HEK293T (cell line): ENCODE measurements at regions not wholly inside any gene's neighbourhood (a gene's known extent, or its start where the extent isn't known, plus 50 kb on each side); places are given as distances from the start of the nearest gene placed in this dataset.

ENCODE experiments used
- CTCF ChIA-PET: fragments of 350-600 bp; formaldehyde crosslinking; extraction: SDS; loops from one replicate; lab custom pipeline; 2021; ENCODE audit warnings: antibody characterized with exemption, inconsistent platforms; lab: Yijun Ruan, JAX
- POLR2A ChIA-PET: fragments of 350-600 bp; formaldehyde crosslinking; extraction: SDS; loops from one replicate; lab custom pipeline; 2020; ENCODE audit warnings: antibody characterized with exemption, inconsistent platforms; lab: Yijun Ruan, JAX
- DNase-seq: peaks from one replicate; pipeline ENCODE4 v3.0.0; 2012; ENCODE audit warnings: mixed read lengths; ENCODE audit errors: extremely low spot score
- ARNT ChIP-seq: fragments of 450-650 bp; IDR thresholded peaks from 2 replicates; pipeline ENCODE4 v1.6.1; 2017; ENCODE audit warnings: mild to moderate bottlenecking
- BHLHE40 ChIP-seq: fragments of 450-650 bp; IDR thresholded peaks from 2 replicates; pipeline ENCODE4 v1.6.1; 2016; ENCODE audit warnings: mild to moderate bottlenecking, moderate library complexity, borderline replicate concordance
- CTBP1 ChIP-seq: fragments of 450-650 bp; IDR thresholded peaks from 2 replicates; pipeline ENCODE4 v1.6.1; 2016; ENCODE audit warnings: borderline replicate concordance
- ELF4 ChIP-seq: fragments of 450-650 bp; IDR thresholded peaks from 2 replicates; pipeline ENCODE4 v1.6.1; 2017; ENCODE audit warnings: antibody characterized with exemption
- FOXA1 ChIP-seq: fragments of 450-650 bp; IDR thresholded peaks from 2 replicates; pipeline ENCODE4 v1.6.1; 2016; ENCODE audit warnings: mild to moderate bottlenecking
- FOXK2 ChIP-seq: fragments of 450-650 bp; IDR thresholded peaks from 2 replicates; pipeline ENCODE4 v1.6.1; 2016; ENCODE audit warnings: mild to moderate bottlenecking
- FOXM1 ChIP-seq: fragments of 450-650 bp; IDR thresholded peaks from 2 replicates; pipeline ENCODE4 v1.6.1; 2017; ENCODE audit warnings: mild to moderate bottlenecking, borderline replicate concordance
- HDGF ChIP-seq: fragments of 450-650 bp; IDR thresholded peaks from 2 replicates; pipeline ENCODE4 v1.6.1; 2017; ENCODE audit warnings: antibody characterized with exemption, borderline replicate concordance
- L3MBTL2 ChIP-seq: fragments of 450-650 bp; conservative IDR thresholded peaks from 2 replicates; pipeline ENCODE4 v1.6.1; 2016; ENCODE audit warnings: mild to moderate bottlenecking
- LEF1 ChIP-seq: fragments of 450-650 bp; IDR thresholded peaks from 2 replicates; pipeline ENCODE4 v1.6.1; 2017; ENCODE audit warnings: mild to moderate bottlenecking, borderline replicate concordance
- NFRKB ChIP-seq: fragments of 450-650 bp; IDR thresholded peaks from 2 replicates; pipeline ENCODE4 v1.6.1; 2016; ENCODE audit warnings: mild to moderate bottlenecking, moderate library complexity
- SP1 ChIP-seq: fragments of 450-650 bp; IDR thresholded peaks from 2 replicates; pipeline ENCODE4 v1.6.1; 2017
- SUZ12 ChIP-seq: fragments of 450-650 bp; IDR thresholded peaks from 2 replicates; pipeline ENCODE4 v1.6.1; 2016; ENCODE audit warnings: mild to moderate bottlenecking
- TARDBP ChIP-seq: fragments of 450-650 bp; IDR thresholded peaks from 2 replicates; pipeline ENCODE4 v1.6.1; 2016
- ZNF384 ChIP-seq: fragments of 450-650 bp; IDR thresholded peaks from 2 replicates; pipeline ENCODE4 v1.6.1; 2016
- TF ChIP-seq, protein P1 (sequence below): fragments of 450-650 bp; IDR thresholded peaks from 2 replicates; pipeline ENCODE4 v1.6.1; 2016

DNA sequence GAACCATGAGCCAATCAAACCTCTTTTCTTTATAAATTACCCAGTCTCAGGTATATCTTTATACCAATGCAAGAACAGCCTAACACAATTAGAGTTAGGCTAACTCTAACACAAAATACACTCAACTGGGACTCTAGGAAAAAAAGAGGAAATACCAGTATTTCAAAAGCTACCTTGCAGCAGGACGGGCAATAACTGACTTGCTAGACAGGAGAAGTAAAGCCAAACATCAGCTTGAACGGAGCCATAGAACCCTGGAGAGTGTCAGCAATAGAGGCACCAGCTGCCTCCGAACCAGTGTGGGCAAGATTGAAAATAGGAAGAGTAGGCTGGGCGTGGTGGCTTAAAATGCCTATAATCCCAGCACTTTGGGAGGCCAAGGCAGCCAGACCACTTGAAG is 162.0 kb upstream of the SOX4 start:
- POLR2A ChIA-PET, result no interaction called here
- TF ChIP-seq LEF1 (no peak), ZNF384 (no peak), HDGF (no peak), BHLHE40 (no peak), L3MBTL2 (no peak), ARNT (no peak), FOXA1 (no peak)
- no peak for DNase-seq
- CTCF ChIA-PET, result no interaction called here

DNA sequence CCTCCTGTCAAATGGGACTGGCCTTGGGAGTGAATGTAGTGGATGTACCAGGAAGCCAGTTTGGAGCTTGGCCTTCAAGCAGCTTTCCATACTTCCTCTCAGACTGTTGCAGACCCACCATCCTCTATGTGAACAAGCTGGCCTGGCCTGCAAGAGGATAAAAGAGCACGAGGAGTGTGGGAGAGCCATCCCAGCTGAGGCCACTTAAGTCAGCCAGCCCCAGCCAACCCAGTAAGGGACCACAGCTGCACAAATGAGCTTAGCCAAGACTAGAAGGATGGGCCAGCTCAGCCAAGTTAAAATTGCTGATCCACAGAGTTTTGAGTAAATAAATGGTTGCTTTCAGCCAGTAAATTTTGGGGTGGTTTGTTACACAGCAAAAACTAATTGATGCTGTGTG is 156.9 kb upstream of the SOX4 start:
- TF ChIP-seq L3MBTL2 (no peak), ARNT (no peak), LEF1 (no peak), ZNF384 (no peak), CTBP1 (no peak), TARDBP (no peak), BHLHE40 (no peak), NFRKB (no peak), FOXK2 (no peak), HDGF (no peak), FOXA1 (no peak), FOXM1 (no peak), SUZ12 (no peak), SP1 (no peak)
- TF ChIP-seq, protein P1, sequence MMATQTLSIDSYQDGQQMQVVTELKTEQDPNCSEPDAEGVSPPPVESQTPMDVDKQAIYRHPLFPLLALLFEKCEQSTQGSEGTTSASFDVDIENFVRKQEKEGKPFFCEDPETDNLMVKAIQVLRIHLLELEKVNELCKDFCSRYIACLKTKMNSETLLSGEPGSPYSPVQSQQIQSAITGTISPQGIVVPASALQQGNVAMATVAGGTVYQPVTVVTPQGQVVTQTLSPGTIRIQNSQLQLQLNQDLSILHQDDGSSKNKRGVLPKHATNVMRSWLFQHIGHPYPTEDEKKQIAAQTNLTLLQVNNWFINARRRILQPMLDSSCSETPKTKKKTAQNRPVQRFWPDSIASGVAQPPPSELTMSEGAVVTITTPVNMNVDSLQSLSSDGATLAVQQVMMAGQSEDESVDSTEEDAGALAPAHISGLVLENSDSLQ, result no peak
- ChIA-PET POLR2A (no interaction called here), CTCF (no interaction called here)
- no peak for DNase-seq

- POLR2A ChIA-PET, result no interaction called here
- TF ChIP-seq ELF4 (no peak), SP1 (no peak), SUZ12 (no peak), ZNF384 (no peak), HDGF (no peak), L3MBTL2 (no peak), BHLHE40 (no peak), TARDBP (no peak), FOXM1 (no peak), FOXK2 (no peak), FOXA1 (no peak), CTBP1 (no peak), ARNT (no peak), LEF1 (no peak), NFRKB (no peak)
- TF ChIP-seq, protein P1, result no peak
- CTCF ChIA-PET, result no interaction called here
- DNase-seq, result no peak
These were observed 156.0 kb upstream of the SOX4 start for GRCh38 chr6:21437581-21437980.

- ChIA-PET CTCF (interaction anchor here (0.6 kb wide), 1 partner anchor 89 kb away, joined by 7 read pairs; no protein-coding TSS in a partner anchor), POLR2A (no interaction called here)
- DNase-seq, result no peak
- no peak for TF ChIP-seq ARNT
- no peak for TF ChIP-seq SUZ12
- no peak for TF ChIP-seq LEF1
- no peak for TF ChIP-seq ELF4
- TF ChIP-seq FOXK2, result no peak
- TF ChIP-seq FOXM1, result no peak
- no peak for TF ChIP-seq NFRKB
- no peak for TF ChIP-seq HDGF
- TF ChIP-seq FOXA1, result no peak
- no peak for TF ChIP-seq TARDBP
- TF ChIP-seq, protein P1, result no peak
- no peak for TF ChIP-seq SP1
- no peak for TF ChIP-seq BHLHE40
- TF ChIP-seq L3MBTL2, result no peak
- no peak for TF ChIP-seq CTBP1
- no peak for TF ChIP-seq ZNF384
These were observed 155.1 kb upstream of the SOX4 start for GRCh38 chr6:21438237-21438985.

GRCh38 chr6:21438986-21439352 is 154.6 kb upstream of the SOX4 start:
- CTCF ChIA-PET, result no interaction called here
- POLR2A ChIA-PET, result no interaction called here
- no peak for DNase-seq
- TF ChIP-seq NFRKB (no peak), SP1 (no peak), TARDBP (no peak), FOXA1 (no peak), BHLHE40 (no peak), ZNF384 (no peak), FOXK2 (no peak), SUZ12 (no peak), LEF1 (no peak), ARNT (no peak)
- TF ChIP-seq, protein P1, result no peak
